ENCODE measurements at regions not wholly inside any gene's neighbourhood (a gene's known extent, or its start where the extent isn't known, plus 50 kb on each side); places are given as distances from the start of the nearest gene placed in this dataset.

GRCh38 chr2:211026109-211026508, 469.7 kb downstream of the CPS1 start:
- TF ChIP-seq EZH2phosphoT487 (IDR thresholded peaks at IDR 0.05; ENCODE audit: borderline replicate concordance, low read depth, low read length): no peak
- no peak for TF ChIP-seq CTCF (conservative IDR thresholded peaks at IDR 0.05; ENCODE audit: low read length)
- H3K27ac ChIP-seq (ENCODE audit: low read depth, low read length, poor library complexity, severe bottlenecking): no peak overlapping the region
- H3K4me1 ChIP-seq (ENCODE audit: insufficient read depth, low read length, poor library complexity, severe bottlenecking): no peaks in the 10 kb centered on the region
- CTCF ChIA-PET (ENCODE audit: unreplicated experiment): no interaction called here
- H3K79me2 ChIP-seq (ENCODE audit: insufficient read depth, low read depth, low read length): no peaks in the 10 kb centered on the region
- intact Hi-C loops (cut with micrococcal nuclease; ENCODE audit: unreplicated experiment): no loop called here
- H3K4me2 ChIP-seq (ENCODE audit: low read length): no peak overlapping the region
- no peaks in the 10 kb centered on the region for H3K9me2 ChIP-seq (ENCODE audit: insufficient read depth, low read length)
- no peak overlapping the region for H2AFZ ChIP-seq (ENCODE audit: low read length)
- POLR2A ChIA-PET: no interaction called here
- H3K4me3 ChIP-seq (ENCODE audit: low read depth, low read length, poor library complexity, severe bottlenecking): no peak overlapping the region
- H3K36me3 ChIP-seq (ENCODE audit: insufficient read depth, low read length): no peaks in the 10 kb centered on the region
- DNase-seq (ENCODE audit: low spot score): no peak
- no TSS peak for BruUV-seq (replicated peaks)
- H4K20me1 ChIP-seq (ENCODE audit: insufficient read depth, low read length): no peaks in the 10 kb centered on the region
- H3K9me3 ChIP-seq (ENCODE audit: low read length): 0 out of 2 replicates have a peak, but pooled peaks cover 6% of the 10 kb centered on the region

GRCh38 chr2:211027976-211028375, 471.6 kb downstream of the CPS1 start:
- Histone ChIP-seq H3K4me2 (ENCODE audit: low read length) (no peak overlapping the region), H3K27ac (ENCODE audit: low read depth, low read length, poor library complexity, severe bottlenecking) (no peak overlapping the region), H3K9me2 (ENCODE audit: insufficient read depth, low read length) (no peaks in the 10 kb centered on the region), H3K4me3 (ENCODE audit: low read depth, low read length, poor library complexity, severe bottlenecking) (no peak overlapping the region), H3K36me3 (ENCODE audit: insufficient read depth, low read length) (no peaks in the 10 kb centered on the region), H3K79me2 (ENCODE audit: insufficient read depth, low read depth, low read length) (no peaks in the 10 kb centered on the region), H4K20me1 (ENCODE audit: insufficient read depth, low read length) (no peaks in the 10 kb centered on the region), H2AFZ (ENCODE audit: low read length) (no peak overlapping the region), H3K9me3 (ENCODE audit: low read length) (0 out of 2 replicates have a peak, but pooled peaks cover 6% of the 10 kb centered on the region), H3K4me1 (ENCODE audit: insufficient read depth, low read length, poor library complexity, severe bottlenecking) (no peaks in the 10 kb centered on the region)
- TF ChIP-seq CTCF (conservative IDR thresholded peaks at IDR 0.05; ENCODE audit: low read length) (no peak), EZH2phosphoT487 (IDR thresholded peaks at IDR 0.05; ENCODE audit: borderline replicate concordance, low read depth, low read length) (no peak)
- POLR2A ChIA-PET: no interaction called here
- no peak for DNase-seq (ENCODE audit: low spot score)
- CTCF ChIA-PET (ENCODE audit: unreplicated experiment): no interaction called here
- no TSS peak for BruUV-seq (replicated peaks)
- intact Hi-C loops (cut with micrococcal nuclease; ENCODE audit: unreplicated experiment): no loop called here

- no peak overlapping the region for H2AFZ ChIP-seq (ENCODE audit: low read length)
- no peak overlapping the region for H3K4me3 ChIP-seq (ENCODE audit: low read depth, low read length, poor library complexity, severe bottlenecking)
- no peaks in the 10 kb centered on the region for H3K36me3 ChIP-seq (ENCODE audit: insufficient read depth, low read length)
- no peaks in the 10 kb centered on the region for H3K9me3 ChIP-seq (ENCODE audit: low read length)
- POLR2A ChIA-PET: no interaction called here
- no peaks in the 10 kb centered on the region for H4K20me1 ChIP-seq (ENCODE audit: insufficient read depth, low read length)
- no peaks in the 10 kb centered on the region for H3K79me2 ChIP-seq (ENCODE audit: insufficient read depth, low read depth, low read length)
- H3K27ac ChIP-seq (ENCODE audit: low read depth, low read length, poor library complexity, severe bottlenecking): no peak overlapping the region
- no TSS peak for BruUV-seq (replicated peaks)
- CTCF ChIA-PET (ENCODE audit: unreplicated experiment): no interaction called here
- no peaks in the 10 kb centered on the region for H3K4me1 ChIP-seq (ENCODE audit: insufficient read depth, low read length, poor library complexity, severe bottlenecking)
- no peak for TF ChIP-seq EZH2phosphoT487 (IDR thresholded peaks at IDR 0.05; ENCODE audit: borderline replicate concordance, low read depth, low read length)
- TF ChIP-seq CTCF (conservative IDR thresholded peaks at IDR 0.05; ENCODE audit: low read length): peak; percentile 56
- H3K4me2 ChIP-seq (ENCODE audit: low read length): no peak overlapping the region
- no peaks in the 10 kb centered on the region for H3K9me2 ChIP-seq (ENCODE audit: insufficient read depth, low read length)
- intact Hi-C loops (cut with micrococcal nuclease; ENCODE audit: unreplicated experiment): no loop called here
- no peak for DNase-seq (ENCODE audit: low spot score)
Measured at GRCh38 chr2:211033765-211034164, 477.4 kb downstream of the CPS1 start.
